Activated naive CD8-positive, alpha-beta T cell treated with anti-CD3 and anti-CD28 coated beads, Interleukin-2, amount 50 U/mL, for 24 hours (primary cell): ENCODE measurements at regions not wholly inside any gene's neighbourhood (a gene's known extent, or its start where the extent isn't known, plus 50 kb on each side); places are given as distances from the start of the nearest gene placed in this dataset.

Experiments used
- ATAC-seq: fragments of 150-1000 bp; cut with Tn5 transposase; one replicate; pipeline ENCODE4 v1.10.0; 2021
- DNase-seq: peaks from one replicate; pipeline ENCODE4 v3.0.0; 2021
- H3K27ac Mint-ChIP-seq: one replicate; pipeline ENCODE4 v1.8.0; 2021; ENCODE audit warnings: mild to moderate bottlenecking, mixed read lengths
- H3K27me3 Mint-ChIP-seq: one replicate; pipeline ENCODE4 v1.8.0; 2021; ENCODE audit warnings: mixed read lengths
- H3K36me3 Mint-ChIP-seq: one replicate; pipeline ENCODE4 v1.8.0; 2021; ENCODE audit warnings: low read depth, mixed read lengths
- H3K4me1 Mint-ChIP-seq: one replicate; pipeline ENCODE4 v1.8.0; 2021; ENCODE audit warnings: mixed read lengths
- H3K4me3 Mint-ChIP-seq: one replicate; pipeline ENCODE4 v1.8.0; 2021; ENCODE audit warnings: mild to moderate bottlenecking, moderate library complexity, mixed read lengths
- H3K9me3 Mint-ChIP-seq: one replicate; pipeline ENCODE4 v1.8.0; 2021; ENCODE audit warnings: mixed read lengths

- Mint-ChIP-seq H3K9me3 (peaks cover 5% of the 10 kb centered on the region), H3K27ac (peak overlapping the region; percentile 1), H3K36me3 (peaks cover 2% of the 10 kb centered on the region), H3K4me1 (peaks cover 15% of the 10 kb centered on the region), H3K27me3 (peaks cover 20% of the 10 kb centered on the region), H3K4me3 (no peak overlapping the region)
- ATAC-seq (peak; percentile 57), DNase-seq (no peak)
Measured at GRCh38 chr1:231108516-231109302, 53.1 kb upstream of the TRIM67 start.

- Mint-ChIP-seq H3K27me3 (peaks cover 15% of the 10 kb centered on the region), H3K27ac (no peak overlapping the region), H3K9me3 (peaks cover 5% of the 10 kb centered on the region), H3K4me3 (no peak overlapping the region), H3K4me1 (peaks cover 15% of the 10 kb centered on the region), H3K36me3 (peaks cover 2% of the 10 kb centered on the region)
- no peak for DNase-seq
- no peak for ATAC-seq
Measured at GRCh38 chr1:231107600-231108326, 54.1 kb upstream of the TRIM67 start.

- H3K36me3 Mint-ChIP-seq, result peaks cover 2% of the 10 kb centered on the region
- ATAC-seq (no peak), DNase-seq (no peak)
- no peak overlapping the region for H3K27ac Mint-ChIP-seq
- H3K4me3 Mint-ChIP-seq, result no peak overlapping the region
- H3K9me3 Mint-ChIP-seq, result peaks cover 4% of the 10 kb centered on the region
- peaks cover 9% of the 10 kb centered on the region for H3K27me3 Mint-ChIP-seq
- peaks cover 15% of the 10 kb centered on the region for H3K4me1 Mint-ChIP-seq
Measured at GRCh38 chr1:231107151-231107550, 54.7 kb upstream of the TRIM67 start.

- peaks cover 15% of the 10 kb centered on the region for H3K4me1 Mint-ChIP-seq
- H3K27me3 Mint-ChIP-seq, result peaks cover 6% of the 10 kb centered on the region
- DNase-seq (no peak), ATAC-seq (no peak)
- no peaks in the 10 kb centered on the region for H3K9me3 Mint-ChIP-seq
- no peak overlapping the region for H3K4me3 Mint-ChIP-seq
- no peaks in the 10 kb centered on the region for H3K36me3 Mint-ChIP-seq
- no peak overlapping the region for H3K27ac Mint-ChIP-seq
Measured at GRCh38 chr1:231106347-231106746, 55.5 kb upstream of the TRIM67 start.

GRCh38 chr1:231104917-231105316 is 56.9 kb upstream of the TRIM67 start:
- ATAC-seq (no peak), DNase-seq (no peak)
- no peaks in the 10 kb centered on the region for H3K9me3 Mint-ChIP-seq
- peaks cover 6% of the 10 kb centered on the region for H3K27me3 Mint-ChIP-seq
- peaks cover 15% of the 10 kb centered on the region for H3K4me1 Mint-ChIP-seq
- no peaks in the 10 kb centered on the region for H3K36me3 Mint-ChIP-seq
- no peak overlapping the region for H3K4me3 Mint-ChIP-seq
- H3K27ac Mint-ChIP-seq, result no peak overlapping the region

GRCh38 chr1:231103961-231104360 is 57.9 kb upstream of the TRIM67 start:
- no peaks in the 10 kb centered on the region for H3K36me3 Mint-ChIP-seq
- no peak overlapping the region for H3K27ac Mint-ChIP-seq
- H3K4me3 Mint-ChIP-seq, result no peak overlapping the region
- peaks cover 14% of the 10 kb centered on the region for H3K4me1 Mint-ChIP-seq
- no peak for DNase-seq
- H3K27me3 Mint-ChIP-seq, result peaks cover 6% of the 10 kb centered on the region
- no peaks in the 10 kb centered on the region for H3K9me3 Mint-ChIP-seq
- ATAC-seq, result no peak

GRCh38 chr1:231099996-231100767 is 60.1 kb upstream of the FAM89A start:
- Mint-ChIP-seq H3K27me3 (peaks cover 4% of the 10 kb centered on the region), H3K27ac (no peak overlapping the region), H3K9me3 (no peaks in the 10 kb centered on the region), H3K4me3 (no peak overlapping the region), H3K4me1 (no peaks in the 10 kb centered on the region), H3K36me3 (no peaks in the 10 kb centered on the region)
- no peak for DNase-seq
- no peak for ATAC-seq

GRCh38 chr1:231099311-231099710 is 59.3 kb upstream of the FAM89A start:
- H3K9me3 Mint-ChIP-seq, result no peaks in the 10 kb centered on the region
- no peaks in the 10 kb centered on the region for H3K36me3 Mint-ChIP-seq
- ATAC-seq (no peak), DNase-seq (no peak)
- peaks cover 2% of the 10 kb centered on the region for H3K27me3 Mint-ChIP-seq
- H3K4me3 Mint-ChIP-seq, result no peak overlapping the region
- no peak overlapping the region for H3K27ac Mint-ChIP-seq
- H3K4me1 Mint-ChIP-seq, result no peaks in the 10 kb centered on the region

GRCh38 chr1:231095595-231095994 is 55.5 kb upstream of the FAM89A start:
- ATAC-seq (no peak), DNase-seq (no peak)
- Mint-ChIP-seq H3K9me3 (no peaks in the 10 kb centered on the region), H3K36me3 (no peaks in the 10 kb centered on the region), H3K4me1 (no peaks in the 10 kb centered on the region), H3K27me3 (peaks cover 14% of the 10 kb centered on the region), H3K27ac (no peak overlapping the region), H3K4me3 (no peak overlapping the region)

- Mint-ChIP-seq H3K36me3 (no peaks in the 10 kb centered on the region), H3K27ac (no peak overlapping the region), H3K4me1 (no peaks in the 10 kb centered on the region), H3K4me3 (no peak overlapping the region), H3K9me3 (no peaks in the 10 kb centered on the region), H3K27me3 (peaks cover 19% of the 10 kb centered on the region)
- DNase-seq (no peak), ATAC-seq (no peak)
Measured at GRCh38 chr1:231094421-231094820, 54.4 kb upstream of the FAM89A start.

- Mint-ChIP-seq H3K4me3 (no peak overlapping the region), H3K27ac (no peak overlapping the region), H3K36me3 (no peaks in the 10 kb centered on the region), H3K9me3 (no peaks in the 10 kb centered on the region), H3K4me1 (no peaks in the 10 kb centered on the region), H3K27me3 (peaks cover 19% of the 10 kb centered on the region)
- DNase-seq, result no peak
- ATAC-seq, result no peak
Measured at GRCh38 chr1:231093156-231093922, 53.3 kb upstream of the FAM89A start.

GRCh38 chr1:231092380-231092779 is 52.3 kb upstream of the FAM89A start:
- Mint-ChIP-seq H3K4me3 (no peak overlapping the region), H3K27ac (no peak overlapping the region), H3K4me1 (no peaks in the 10 kb centered on the region), H3K9me3 (no peaks in the 10 kb centered on the region), H3K27me3 (peaks cover 21% of the 10 kb centered on the region), H3K36me3 (no peaks in the 10 kb centered on the region)
- no peak for ATAC-seq
- DNase-seq, result no peak

GRCh38 chr1:231091831-231092301 is 51.8 kb upstream of the FAM89A start:
- H3K4me3 Mint-ChIP-seq, result no peak overlapping the region
- no peaks in the 10 kb centered on the region for H3K36me3 Mint-ChIP-seq
- no peaks in the 10 kb centered on the region for H3K9me3 Mint-ChIP-seq
- DNase-seq, result peak; percentile 47
- H3K27me3 Mint-ChIP-seq, result peaks cover 21% of the 10 kb centered on the region
- H3K4me1 Mint-ChIP-seq, result no peaks in the 10 kb centered on the region
- H3K27ac Mint-ChIP-seq, result no peak overlapping the region
- no peak for ATAC-seq

GRCh38 chr1:231091415-231091814 is 51.4 kb upstream of the FAM89A start:
- ATAC-seq (no peak), DNase-seq (no peak)
- H3K27me3 Mint-ChIP-seq, result peaks cover 21% of the 10 kb centered on the region
- H3K4me3 Mint-ChIP-seq, result no peak overlapping the region
- no peaks in the 10 kb centered on the region for H3K4me1 Mint-ChIP-seq
- no peaks in the 10 kb centered on the region for H3K9me3 Mint-ChIP-seq
- no peak overlapping the region for H3K27ac Mint-ChIP-seq
- no peaks in the 10 kb centered on the region for H3K36me3 Mint-ChIP-seq
